ENCODE measurements at regions not wholly inside any gene's neighbourhood (a gene's known extent, or its start where the extent isn't known, plus 50 kb on each side); places are given as distances from the start of the nearest gene placed in this dataset.

DNA sequence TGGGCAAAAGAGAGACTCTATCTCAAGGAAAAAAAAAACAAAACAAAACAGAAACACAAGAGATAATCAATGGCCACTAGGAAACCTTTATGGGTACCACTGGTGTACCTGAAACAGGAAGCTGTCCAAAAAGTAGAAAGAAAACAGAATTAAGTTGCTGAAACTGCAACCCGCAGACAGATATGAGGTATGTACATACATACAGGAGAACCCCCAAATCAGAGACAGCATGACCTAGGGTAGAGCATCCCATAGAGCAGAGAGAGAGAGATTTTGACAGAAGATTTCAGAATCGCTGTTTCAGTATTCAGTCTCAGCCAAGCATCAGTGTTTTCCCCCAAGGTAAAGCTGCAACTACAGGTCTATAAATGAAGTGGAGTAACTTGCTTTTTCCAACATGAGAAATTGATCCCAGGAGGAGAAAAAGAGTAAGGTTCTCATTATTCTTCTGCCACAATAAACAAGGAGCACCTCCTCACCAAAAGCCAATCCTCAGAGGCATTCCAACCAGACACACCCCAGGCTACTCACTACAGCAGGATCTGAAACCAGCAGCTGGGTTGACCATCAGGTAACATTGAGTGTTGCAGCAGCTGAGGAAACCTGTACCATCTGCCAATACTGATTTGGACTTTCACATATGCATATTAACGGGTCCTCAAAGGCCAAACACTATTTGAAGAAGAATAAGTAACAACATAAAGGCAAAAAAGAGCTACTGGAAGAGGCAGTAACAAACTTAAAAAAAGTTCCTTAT, 630.0 kb downstream of the TAF11L14 start:
- no peak for DNase-seq
- H3K27me3 ChIP-seq, result no peaks in the 10 kb centered on the region
- no peak overlapping the region for H3K27ac ChIP-seq
- no peak overlapping the region for H3K4me3 ChIP-seq
- H3K9me3 ChIP-seq, result no peaks in the 10 kb centered on the region
- no peaks in the 10 kb centered on the region for H3K36me3 ChIP-seq
- intact Hi-C loops (cut with DNase I; ENCODE audit: low total_unique reads), result no loop called here
- H3K4me1 ChIP-seq, result no peaks in the 10 kb centered on the region
- TF ChIP-seq POLR2A (IDR thresholded peaks at IDR 0.05), result no peak
- TF ChIP-seq, protein P1, sequence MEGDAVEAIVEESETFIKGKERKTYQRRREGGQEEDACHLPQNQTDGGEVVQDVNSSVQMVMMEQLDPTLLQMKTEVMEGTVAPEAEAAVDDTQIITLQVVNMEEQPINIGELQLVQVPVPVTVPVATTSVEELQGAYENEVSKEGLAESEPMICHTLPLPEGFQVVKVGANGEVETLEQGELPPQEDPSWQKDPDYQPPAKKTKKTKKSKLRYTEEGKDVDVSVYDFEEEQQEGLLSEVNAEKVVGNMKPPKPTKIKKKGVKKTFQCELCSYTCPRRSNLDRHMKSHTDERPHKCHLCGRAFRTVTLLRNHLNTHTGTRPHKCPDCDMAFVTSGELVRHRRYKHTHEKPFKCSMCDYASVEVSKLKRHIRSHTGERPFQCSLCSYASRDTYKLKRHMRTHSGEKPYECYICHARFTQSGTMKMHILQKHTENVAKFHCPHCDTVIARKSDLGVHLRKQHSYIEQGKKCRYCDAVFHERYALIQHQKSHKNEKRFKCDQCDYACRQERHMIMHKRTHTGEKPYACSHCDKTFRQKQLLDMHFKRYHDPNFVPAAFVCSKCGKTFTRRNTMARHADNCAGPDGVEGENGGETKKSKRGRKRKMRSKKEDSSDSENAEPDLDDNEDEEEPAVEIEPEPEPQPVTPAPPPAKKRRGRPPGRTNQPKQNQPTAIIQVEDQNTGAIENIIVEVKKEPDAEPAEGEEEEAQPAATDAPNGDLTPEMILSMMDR (IDR thresholded peaks at IDR 0.05), result no peak

DNA sequence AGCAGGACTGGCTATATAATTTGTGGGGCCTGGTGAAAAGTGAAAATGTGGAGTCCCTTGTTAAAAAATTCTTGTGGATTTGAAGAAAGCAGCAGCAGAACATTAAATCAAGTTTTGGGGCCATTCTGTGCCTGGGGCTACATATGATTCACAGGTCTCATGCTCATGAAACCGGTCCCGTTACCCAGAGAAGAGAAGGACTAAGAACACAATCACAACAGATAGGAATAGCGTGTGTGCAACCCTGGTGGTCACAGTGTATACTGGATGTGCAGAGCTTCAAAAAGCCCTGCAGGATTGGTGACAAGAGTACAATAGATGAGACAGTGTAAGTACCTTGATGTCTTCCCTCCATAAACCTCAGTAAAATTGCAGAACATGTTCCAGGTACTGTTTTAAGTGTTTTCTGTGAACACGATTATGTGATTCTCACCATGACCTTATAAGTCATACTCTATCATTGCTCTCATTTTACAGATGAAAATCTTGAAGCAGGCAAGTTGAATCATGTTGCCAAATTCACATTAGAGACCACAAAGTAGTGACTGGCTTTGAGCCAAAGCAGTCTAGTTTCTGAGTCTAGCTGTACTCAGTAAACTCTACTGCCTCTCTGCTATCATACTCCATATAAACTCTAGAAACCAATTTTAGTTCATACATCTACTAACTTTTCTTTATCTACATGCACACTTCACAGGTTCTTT, 636.5 kb downstream of the TAF11L14 start:
- intact Hi-C loops (cut with DNase I; ENCODE audit: low total_unique reads), result no loop called here
- TF ChIP-seq, protein P1 (IDR thresholded peaks at IDR 0.05), result no peak
- no peak for TF ChIP-seq POLR2A (IDR thresholded peaks at IDR 0.05)
- no peak for DNase-seq
- H3K36me3 ChIP-seq, result no peaks in the 10 kb centered on the region
- no peak overlapping the region for H3K4me3 ChIP-seq
- no peak overlapping the region for H3K27ac ChIP-seq
- H3K27me3 ChIP-seq, result no peaks in the 10 kb centered on the region
- H3K9me3 ChIP-seq, result no peaks in the 10 kb centered on the region
- H3K4me1 ChIP-seq, result no peaks in the 10 kb centered on the region

DNA sequence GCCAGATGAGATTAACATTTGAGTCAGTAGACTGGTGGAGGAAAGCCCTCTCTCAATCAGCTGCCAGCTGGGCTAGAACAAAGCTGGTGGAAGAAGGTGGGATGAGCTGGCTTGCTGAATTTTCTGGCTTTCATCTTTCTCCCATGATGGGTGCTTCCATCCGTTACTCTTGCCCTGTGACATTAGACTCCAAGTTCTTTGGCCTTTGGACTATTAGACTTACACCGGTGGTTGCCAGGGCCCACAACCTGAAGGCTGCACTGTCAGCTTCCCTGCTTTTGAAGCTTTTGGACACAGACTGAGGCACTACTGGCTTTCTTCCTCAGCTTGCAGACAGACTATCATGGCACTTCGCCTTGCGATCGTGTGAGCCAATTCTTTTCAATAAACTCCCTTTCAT, 642.7 kb downstream of the TAF11L14 start:
- no peaks in the 10 kb centered on the region for H3K4me1 ChIP-seq
- intact Hi-C loops (cut with DNase I; ENCODE audit: low total_unique reads), result no loop called here
- H3K27ac ChIP-seq, result no peak overlapping the region
- no peak for TF ChIP-seq POLR2A (IDR thresholded peaks at IDR 0.05)
- TF ChIP-seq, protein P1 (IDR thresholded peaks at IDR 0.05), result no peak
- H3K4me3 ChIP-seq, result no peak overlapping the region
- DNase-seq, result no peak
- no peaks in the 10 kb centered on the region for H3K9me3 ChIP-seq
- no peaks in the 10 kb centered on the region for H3K27me3 ChIP-seq
- no peaks in the 10 kb centered on the region for H3K36me3 ChIP-seq

DNA sequence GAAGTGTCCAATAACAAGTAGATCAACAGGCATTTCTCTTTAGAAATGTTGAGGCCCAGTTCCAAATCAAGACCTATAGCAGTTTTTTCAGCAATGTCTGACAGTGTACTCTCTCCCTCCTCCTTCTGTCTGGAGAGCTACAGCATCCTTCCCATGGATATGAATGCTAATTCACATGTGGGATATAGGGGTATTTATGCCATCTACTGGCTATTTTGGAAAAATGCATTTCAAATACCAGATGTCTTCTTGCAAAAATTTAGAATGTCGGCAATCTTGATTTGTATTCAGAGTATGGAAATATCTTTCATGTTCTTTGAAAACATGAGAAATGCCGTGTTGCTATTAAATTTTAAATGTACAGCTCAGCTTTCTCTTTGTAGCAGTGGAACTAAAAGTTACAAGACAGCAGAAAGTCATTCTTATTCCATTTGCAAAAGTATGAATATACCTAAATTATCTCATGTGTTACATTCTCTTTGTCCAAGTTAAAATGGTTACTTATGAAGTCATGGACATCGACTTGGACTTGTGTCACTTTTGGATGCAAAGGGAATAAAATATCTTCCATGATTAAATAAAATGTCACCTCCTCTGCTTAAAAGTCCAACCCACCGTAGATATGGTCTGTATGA, 647.8 kb downstream of the TAF11L14 start:
- H3K4me3 ChIP-seq, result no peak overlapping the region
- H3K4me1 ChIP-seq, result no peaks in the 10 kb centered on the region
- DNase-seq, result no peak
- TF ChIP-seq POLR2A (IDR thresholded peaks at IDR 0.05), result no peak
- TF ChIP-seq, protein P1 (IDR thresholded peaks at IDR 0.05), result peak in 3 of 4 experiments; percentile 24 to 28 (median 28)
- no peak overlapping the region for H3K27ac ChIP-seq
- H3K36me3 ChIP-seq, result no peaks in the 10 kb centered on the region
- H3K9me3 ChIP-seq, result no peaks in the 10 kb centered on the region
- no peaks in the 10 kb centered on the region for H3K27me3 ChIP-seq
- intact Hi-C loops (cut with DNase I; ENCODE audit: low total_unique reads), result no loop called here

DNA sequence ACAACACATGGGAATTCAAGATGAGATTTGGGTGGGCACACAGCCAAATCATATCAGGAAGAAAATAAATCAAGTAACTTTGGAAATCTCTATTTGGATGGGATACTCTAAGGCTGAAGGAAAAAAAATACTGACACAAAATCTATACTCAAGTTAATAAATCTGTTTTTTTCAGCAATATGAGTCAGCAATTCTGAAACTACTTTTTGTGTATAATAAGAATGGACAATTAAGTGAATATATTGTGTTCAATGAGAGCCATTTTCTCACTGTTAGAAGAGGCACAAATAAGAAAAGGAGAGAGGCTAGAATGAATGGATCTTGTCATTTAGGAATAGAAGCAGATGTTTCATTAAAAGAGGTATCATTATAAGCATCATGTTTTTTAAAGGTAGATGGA, 651.0 kb downstream of the TAF11L14 start:
- no peaks in the 10 kb centered on the region for H3K36me3 ChIP-seq
- DNase-seq, result no peak
- no peak for TF ChIP-seq POLR2A (IDR thresholded peaks at IDR 0.05)
- H3K9me3 ChIP-seq, result no peaks in the 10 kb centered on the region
- H3K27me3 ChIP-seq, result no peaks in the 10 kb centered on the region
- H3K27ac ChIP-seq, result no peak overlapping the region
- intact Hi-C loops (cut with DNase I; ENCODE audit: low total_unique reads), result no loop called here
- no peaks in the 10 kb centered on the region for H3K4me1 ChIP-seq
- no peak overlapping the region for H3K4me3 ChIP-seq

Data from uterus (tissue), 3 donors.